GM10248 (cell line): ENCODE measurements at regions not wholly inside any gene's neighbourhood (a gene's known extent, or its start where the extent isn't known, plus 50 kb on each side); places are given as distances from the start of the nearest gene placed in this dataset.

ENCODE experiments used
- CTCF ChIA-PET: fragments of 300-600 bp; sonication (Branson Sonifier 250); formaldehyde crosslinking; extraction: SDS; loops from one replicate; lab custom pipeline; 2021; ENCODE audit warnings: antibody characterized with exemption; lab: Yijun Ruan, JAX
- POLR2A ChIA-PET: fragments of 350-650 bp; sonication (Branson Sonifier 250); formaldehyde crosslinking; extraction: SDS; loops from one replicate; lab custom pipeline; 2020; ENCODE audit warnings: antibody characterized with exemption; lab: Yijun Ruan, JAX
- DNase-seq: peaks from one replicate; pipeline ENCODE4 v3.0.0; 2012; ENCODE audit errors: extremely low spot score
- TF ChIP-seq, protein P1 (sequence below): IDR thresholded peaks from 2 replicates; pipeline ENCODE4 v1.5.1; 2012; ENCODE audit warnings: mild to moderate bottlenecking, low read depth; ENCODE audit errors: extremely low read depth, missing control alignments, control extremely low read depth

DNA sequence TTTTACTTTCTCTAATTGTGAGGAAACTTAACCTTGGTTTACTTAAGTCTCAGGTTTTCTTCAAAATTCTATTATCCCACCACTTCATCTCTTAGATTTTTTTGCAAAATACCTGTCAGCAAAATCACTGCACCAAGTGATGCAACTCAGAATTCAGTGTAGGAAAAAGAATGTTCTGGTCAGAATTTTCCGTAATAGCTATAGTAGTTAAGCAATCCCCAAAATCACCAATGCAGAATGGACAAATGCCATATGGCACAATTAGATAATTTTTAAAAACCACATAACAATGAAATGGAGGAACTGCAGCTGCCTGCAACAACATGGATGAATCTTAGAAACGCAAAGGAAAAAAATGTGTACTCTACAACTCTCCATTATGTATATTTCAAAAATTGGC, 373.1 kb downstream of the NAF1 start:
- POLR2A ChIA-PET, result no interaction called here
- TF ChIP-seq, protein P1, sequence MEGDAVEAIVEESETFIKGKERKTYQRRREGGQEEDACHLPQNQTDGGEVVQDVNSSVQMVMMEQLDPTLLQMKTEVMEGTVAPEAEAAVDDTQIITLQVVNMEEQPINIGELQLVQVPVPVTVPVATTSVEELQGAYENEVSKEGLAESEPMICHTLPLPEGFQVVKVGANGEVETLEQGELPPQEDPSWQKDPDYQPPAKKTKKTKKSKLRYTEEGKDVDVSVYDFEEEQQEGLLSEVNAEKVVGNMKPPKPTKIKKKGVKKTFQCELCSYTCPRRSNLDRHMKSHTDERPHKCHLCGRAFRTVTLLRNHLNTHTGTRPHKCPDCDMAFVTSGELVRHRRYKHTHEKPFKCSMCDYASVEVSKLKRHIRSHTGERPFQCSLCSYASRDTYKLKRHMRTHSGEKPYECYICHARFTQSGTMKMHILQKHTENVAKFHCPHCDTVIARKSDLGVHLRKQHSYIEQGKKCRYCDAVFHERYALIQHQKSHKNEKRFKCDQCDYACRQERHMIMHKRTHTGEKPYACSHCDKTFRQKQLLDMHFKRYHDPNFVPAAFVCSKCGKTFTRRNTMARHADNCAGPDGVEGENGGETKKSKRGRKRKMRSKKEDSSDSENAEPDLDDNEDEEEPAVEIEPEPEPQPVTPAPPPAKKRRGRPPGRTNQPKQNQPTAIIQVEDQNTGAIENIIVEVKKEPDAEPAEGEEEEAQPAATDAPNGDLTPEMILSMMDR, result no peak
- CTCF ChIA-PET, result no interaction called here
- no peak for DNase-seq

DNA sequence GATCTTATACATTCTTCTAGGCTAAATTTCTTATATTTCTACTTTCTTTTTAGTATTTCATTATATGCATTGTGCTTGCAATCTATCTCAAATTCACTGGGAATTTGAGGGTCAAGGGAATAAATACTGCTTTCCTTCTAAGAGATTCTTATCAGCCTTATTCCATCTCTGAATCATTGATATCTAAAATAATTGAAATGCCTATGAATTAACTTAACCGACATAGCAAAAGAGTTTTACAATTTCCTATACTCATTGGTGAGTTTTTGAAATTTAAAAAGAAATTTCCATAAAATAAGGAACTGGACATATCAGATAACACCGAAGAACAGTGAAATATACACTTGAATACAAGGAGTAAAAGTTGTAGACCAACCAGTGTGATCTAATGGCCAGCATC, 373.7 kb downstream of the NAF1 start:
- DNase-seq, result no peak
- ChIA-PET POLR2A (no interaction called here), CTCF (no interaction called here)
- TF ChIP-seq, protein P1, result no peak

GRCh38 chr4:162791226-162791625, 375.5 kb downstream of the NAF1 start:
- TF ChIP-seq, protein P1, result no peak
- ChIA-PET CTCF (interaction anchor here (1.2 kb wide), 1 partner anchor 12 kb away, joined by 3 read pairs; no protein-coding TSS in a partner anchor), POLR2A (no interaction called here)
- no peak for DNase-seq

GRCh38 chr4:162787120-162787519, 379.6 kb downstream of the NAF1 start:
- TF ChIP-seq, protein P1, result no peak
- ChIA-PET POLR2A (no interaction called here), CTCF (no interaction called here)

DNA sequence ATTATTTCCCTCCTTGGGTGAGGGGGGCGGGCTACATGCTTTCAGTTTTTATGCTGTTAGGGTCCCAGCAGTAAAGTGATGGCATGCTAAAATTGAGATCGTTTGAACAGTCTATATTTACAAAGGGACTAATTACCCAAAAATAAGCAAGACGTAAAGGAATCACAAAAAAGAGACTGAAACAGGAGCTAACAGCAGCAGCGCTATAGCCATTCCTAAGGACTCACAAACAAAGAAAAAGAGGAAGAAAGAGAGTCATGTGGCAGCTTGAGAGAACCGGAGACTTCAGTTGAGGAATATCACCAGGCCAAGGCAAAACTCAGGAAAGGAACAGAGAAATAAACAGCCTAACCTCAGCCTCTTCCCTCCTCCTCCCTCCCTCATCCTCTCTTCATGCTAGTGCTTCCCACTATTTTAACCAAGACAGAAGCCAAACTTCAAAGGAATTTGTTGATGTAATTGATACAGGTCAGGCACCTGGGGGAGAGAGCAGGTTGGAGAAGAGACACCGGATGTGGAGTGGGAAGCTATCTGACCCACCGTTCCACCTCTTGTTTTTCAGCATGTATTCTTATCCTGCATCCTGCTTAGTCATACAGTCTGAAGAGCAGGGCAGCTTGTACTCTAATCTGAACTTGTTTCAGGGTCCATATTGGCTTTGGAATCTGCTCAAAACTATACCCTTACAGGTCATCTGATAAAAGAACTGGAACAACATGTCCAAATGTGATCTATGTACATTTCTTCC, 383.7 kb downstream of the NAF1 start:
- ChIA-PET CTCF (interaction anchor here (1.1 kb wide), 1 partner anchor 19 kb away, joined by 4 read pairs; no protein-coding TSS in a partner anchor), POLR2A (no interaction called here)
- DNase-seq, result no peak
- TF ChIP-seq, protein P1, result no peak

More at GRCh38 chr4:162787120-162787519, 379.6 kb downstream of the NAF1 start:
- DNase-seq, result no peak

- TF ChIP-seq, protein P1, result no peak
- DNase-seq, result no peak
- ChIA-PET POLR2A (no interaction called here), CTCF (interaction anchor here (1.1 kb wide), 1 partner anchor 20 kb away, joined by 4 read pairs; no protein-coding TSS in a partner anchor)
Observed at GRCh38 chr4:162782096-162782777, 384.5 kb downstream of the NAF1 start.
